Endothelial cell of umbilical vein (primary cell): ENCODE measurements at regions not wholly inside any gene's neighbourhood (a gene's known extent, or its start where the extent isn't known, plus 50 kb on each side); places are given as distances from the start of the nearest gene placed in this dataset.

Source experiments
- BruUV-seq: library from RNA; stranded (reverse); fragments of 400-500 nt; replicated peaks from 2 replicates; lab custom pipeline; 2021; lab: Mats Ljungman, UMichigan
- CTCF ChIA-PET: fragments of 300-600, 350-600 bp; sonication (Branson Sonifier 250); formaldehyde crosslinking; loops from one replicate; lab custom pipeline; 2021; ENCODE audit warnings: antibody characterized with exemption, inconsistent platforms; lab: Charles Lee
- POLR2A ChIA-PET: fragments of 300-600, 350-600 bp; sonication (Branson Sonifier 250); formaldehyde crosslinking; loops from one replicate; lab custom pipeline; 2021; ENCODE audit warnings: antibody characterized with exemption, inconsistent platforms; lab: Charles Lee
- DNase-seq: peaks from one replicate; pipeline ENCODE4 v3.0.0-alpha.2; 2011; ENCODE audit warnings: low read depth, low spot score
- FAIRE-seq: peaks from 2 replicates; lab custom pipeline; 2011; peaks lifted over from hg19 to GRCh38; lab: Jason Lieb, UNC
- H2AFZ ChIP-seq: 2 replicates; pipeline ENCODE4 v1.6.0; 2012; ENCODE audit warnings: low read depth, low read length, control low read depth, inconsistent platforms
- H3K27ac ChIP-seq: 2 replicates; pipeline ENCODE4 v1.5.1; 2011; ENCODE audit warnings: low read depth, mild to moderate bottlenecking, control low read depth, low read length, moderate library complexity; ENCODE audit not compliant: insufficient read depth
- H3K27me3 ChIP-seq, 2 experiments: 2 replicates each; pipeline versions ENCODE4 v1.6.0 to v1.6.1; 2011; ENCODE audit warnings: low read length in 2 of 2, mixed read lengths in 1 of 2; ENCODE audit not compliant: control insufficient read depth in 2 of 2, insufficient read depth in 2 of 2
- H3K36me3 ChIP-seq, 2 experiments: 2 replicates in 1 of 2; 3 replicates in 1 of 2; pipeline ENCODE4 v1.5.1; 2011; ENCODE audit warnings: low read length in 2 of 2, mild to moderate bottlenecking in 1 of 2, moderate library complexity in 1 of 2; ENCODE audit not compliant: control insufficient read depth in 2 of 2, insufficient read depth in 2 of 2; ENCODE audit errors: extremely low read depth in 1 of 2
- H3K4me1 ChIP-seq: 3 replicates; pipeline ENCODE4 v1.5.1; 2011; ENCODE audit warnings: mild to moderate bottlenecking, low read length; ENCODE audit not compliant: control insufficient read depth, insufficient read depth; ENCODE audit errors: extremely low read depth
- H3K4me2 ChIP-seq: 2 replicates; pipeline ENCODE4 v1.6.1; 2011; ENCODE audit warnings: low read length, control low read depth, mixed read lengths; ENCODE audit not compliant: insufficient read depth
- H3K4me3 ChIP-seq, 3 experiments: fragments of 200-600 bp in 1 of 3; sonication (generic), shearing (Covaris generic) in 1 of 3; replicated peaks in 1 of 3; 2 replicates each; pipeline ENCODE4 v1.5.1; 2011 to 2016; ENCODE audit warnings: control low read depth in 3 of 3, low read length in 3 of 3, mild to moderate bottlenecking in 2 of 3, inconsistent platforms in 1 of 3, low read depth in 1 of 3, moderate library complexity in 1 of 3; ENCODE audit not compliant: insufficient read depth in 1 of 3
- H3K79me2 ChIP-seq: 2 replicates; pipeline ENCODE4 v1.6.0; 2012; ENCODE audit warnings: low read length, inconsistent platforms; ENCODE audit not compliant: control insufficient read depth, insufficient read depth
- H3K9ac ChIP-seq: replicated peaks from 2 replicates; pipeline ENCODE3; 2011; ENCODE audit warnings: low read length, control low read depth; ENCODE audit not compliant: insufficient read depth; ENCODE audit errors: extremely low read depth
- H3K9me1 ChIP-seq: replicated peaks from 3 replicates; pipeline ENCODE4 v1.6.0; 2011; ENCODE audit warnings: mild to moderate bottlenecking, low read length; ENCODE audit not compliant: control insufficient read depth, insufficient read depth; ENCODE audit errors: extremely low read depth
- H3K9me3 ChIP-seq: replicated peaks from 2 replicates; pipeline ENCODE4 v1.5.1; 2012; ENCODE audit warnings: low read length, inconsistent platforms; ENCODE audit not compliant: control insufficient read depth, insufficient read depth
- H4K20me1 ChIP-seq: replicated peaks from 2 replicates; pipeline ENCODE3; 2011; ENCODE audit warnings: mild to moderate bottlenecking, low read length; ENCODE audit not compliant: control insufficient read depth, insufficient read depth; ENCODE audit errors: extremely low read depth
- CTCF ChIP-seq, 2 donors: IDR thresholded peaks; 1 replicate in 1 of 2; 2 replicates in 1 of 2; pipeline ENCODE4 v1.5.1; 2011; ENCODE audit warnings: low read length in 2 of 2, mild to moderate bottlenecking in 2 of 2, moderate library complexity in 2 of 2, control low read depth in 1 of 2, inconsistent platforms in 1 of 2, low read depth in 1 of 2; ENCODE audit not compliant: insufficient read depth in 1 of 2; ENCODE audit errors: extremely low read depth in 1 of 2
- GATA2 ChIP-seq: IDR thresholded peaks from 2 replicates; pipeline ENCODE4 v1.7.0; 2011; ENCODE audit warnings: low read depth, mild to moderate bottlenecking, moderate library complexity, mixed read lengths, low read length; ENCODE audit not compliant: insufficient read length, insufficient read depth
- MAX ChIP-seq: IDR thresholded peaks from 2 replicates; pipeline ENCODE4 v1.6.1; 2011; ENCODE audit not compliant: insufficient read depth, insufficient read length
- MYC ChIP-seq: IDR thresholded peaks from one replicate; pipeline ENCODE4 v1.6.1; 2011; ENCODE audit warnings: mild to moderate bottlenecking, low read depth, low read length
- POLR2AphosphoS5 ChIP-seq: IDR thresholded peaks from 2 replicates; pipeline ENCODE4 v1.6.1; 2012; ENCODE audit warnings: low read depth, mild to moderate bottlenecking, control low read depth, low read length, moderate library complexity; ENCODE audit not compliant: insufficient read depth
- dilution Hi-C: fragments of 300-500 bp; cut with MboI; formaldehyde crosslinking; loops from one replicate; pipeline ENCODE4 v1.15.0; 2019; ENCODE audit warnings: low sequenced_read_pairs; ENCODE audit not compliant: extremely low pct_ligation_motif_present
- intact Hi-C: fragments of 100-400 bp; cut with micrococcal nuclease; formaldehyde crosslinking; loops from one replicate; pipeline ENCODE4 v1.10.0; 2022

- no peak for TF ChIP-seq GATA2
- TF ChIP-seq MYC, result no peak
- no peak for TF ChIP-seq MAX
- TF ChIP-seq POLR2AphosphoS5, result no peak
- TF ChIP-seq CTCF (IDR thresholded peaks at IDR 0.05; ENCODE audit: extremely low read depth in 1 of 2, insufficient read depth in 1 of 2, low read depth in 1 of 2, low read length in 2 of 2), result no peak
- intact Hi-C loops, result loop anchor here (1.0 to 2.0 kb wide), 9 partner anchors 19 to 442 kb away; partner anchors contain the start of gene DAB2IP
- Histone ChIP-seq H3K4me1 (no peaks in the 10 kb centered on the region), H3K27ac (no peak overlapping the region), H3K4me2 (no peak overlapping the region), H3K27me3 (peaks cover 0 to 4% of the 10 kb centered on the region in 2 experiments), H3K36me3 (no peaks in the 10 kb centered on the region), H4K20me1 (no peaks in the 10 kb centered on the region), H3K9me3 (no peaks in the 10 kb centered on the region), H2AFZ (no peak overlapping the region), H3K4me3 (no peak overlapping the region), H3K9ac (no peak overlapping the region), H3K79me2 (no peaks in the 10 kb centered on the region), H3K9me1 (no peaks in the 10 kb centered on the region)
- FAIRE-seq (no peak), DNase-seq (no peak)
- no TSS peak for BruUV-seq
- CTCF ChIA-PET, result interaction anchor here (0.5 to 2.9 kb wide), 47 partner anchors 9 to 801 kb away, joined by 3 to 63 read pairs (median 4); partner anchors contain the start of gene TTLL11
- POLR2A ChIA-PET, result interaction anchor here (0.8 kb wide), 1 partner anchor 24 kb away, joined by 5 read pairs; no protein-coding TSS in a partner anchor
- dilution Hi-C loops, result no loop called here
Observed at GRCh38 chr9:121550041-121550440, 50.4 kb upstream of the GGTA1 start.
